Spleen (tissue), 7 donors: ENCODE measurements at regions not wholly inside any gene's neighbourhood (a gene's known extent, or its start where the extent isn't known, plus 50 kb on each side); places are given as distances from the start of the nearest gene placed in this dataset.

ENCODE experiments used
- POLR2A ChIP-seq, 3 donors: fragments of 450-650 bp; IDR thresholded peaks; one replicate each; pipeline ENCODE4 v1.5.1; 2017; ENCODE audit warnings: antibody characterized with exemption in 3 of 3, mild to moderate bottlenecking in 1 of 3
- TF ChIP-seq, protein P1 (sequence below), 11 experiments: fragments of 200-600 bp in 7 of 11; fragments of 450-650 bp in 4 of 11; sonication (generic) in 4 of 11; IDR thresholded peaks in 8 of 11; conservative IDR thresholded peaks in 3 of 11; 1 replicate in 7 of 11; 2 replicates in 4 of 11; pipeline versions ENCODE4 v1.4.0 to v1.8.0; 2016 to 2021; ENCODE audit warnings: antibody characterized with exemption in 11 of 11, inconsistent platforms in 4 of 11, mild to moderate bottlenecking in 1 of 11
- donor health status: DM: no; HTN: no; CAD: no; lungs with moderate emphysema.
- donor health status: DM: no; HTN: no; CAD: no.
- donor health status: DM: no; HTN: no; CAD: no.

DNA sequence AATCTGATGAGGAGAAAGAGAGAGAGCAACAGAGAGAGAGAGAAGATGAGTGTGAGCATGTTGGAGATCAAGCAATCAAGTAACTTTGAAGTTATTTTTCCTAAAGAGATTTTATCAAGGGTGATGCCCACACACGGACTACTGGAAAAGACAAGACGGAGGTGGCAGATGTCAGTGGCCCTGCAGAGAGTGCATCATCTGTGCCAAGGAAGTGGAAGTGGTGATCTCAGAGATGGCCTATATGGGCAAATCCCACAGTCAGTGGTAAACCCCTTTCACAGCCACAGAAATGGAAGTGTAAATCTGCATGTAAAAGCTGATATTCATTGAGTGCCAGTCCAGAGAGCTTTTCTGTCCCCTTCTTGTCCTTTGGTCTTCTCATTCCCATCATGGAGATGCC lies 577.2 kb upstream of the AADAT start:
- TF ChIP-seq, protein P1, sequence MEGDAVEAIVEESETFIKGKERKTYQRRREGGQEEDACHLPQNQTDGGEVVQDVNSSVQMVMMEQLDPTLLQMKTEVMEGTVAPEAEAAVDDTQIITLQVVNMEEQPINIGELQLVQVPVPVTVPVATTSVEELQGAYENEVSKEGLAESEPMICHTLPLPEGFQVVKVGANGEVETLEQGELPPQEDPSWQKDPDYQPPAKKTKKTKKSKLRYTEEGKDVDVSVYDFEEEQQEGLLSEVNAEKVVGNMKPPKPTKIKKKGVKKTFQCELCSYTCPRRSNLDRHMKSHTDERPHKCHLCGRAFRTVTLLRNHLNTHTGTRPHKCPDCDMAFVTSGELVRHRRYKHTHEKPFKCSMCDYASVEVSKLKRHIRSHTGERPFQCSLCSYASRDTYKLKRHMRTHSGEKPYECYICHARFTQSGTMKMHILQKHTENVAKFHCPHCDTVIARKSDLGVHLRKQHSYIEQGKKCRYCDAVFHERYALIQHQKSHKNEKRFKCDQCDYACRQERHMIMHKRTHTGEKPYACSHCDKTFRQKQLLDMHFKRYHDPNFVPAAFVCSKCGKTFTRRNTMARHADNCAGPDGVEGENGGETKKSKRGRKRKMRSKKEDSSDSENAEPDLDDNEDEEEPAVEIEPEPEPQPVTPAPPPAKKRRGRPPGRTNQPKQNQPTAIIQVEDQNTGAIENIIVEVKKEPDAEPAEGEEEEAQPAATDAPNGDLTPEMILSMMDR (IDR thresholded peaks at IDR 0.05 in 8 of 11, conservative IDR thresholded peaks at IDR 0.05 in 3 of 11) = no peak
- TF ChIP-seq POLR2A (IDR thresholded peaks at IDR 0.05) = no peak
